Natural killer cell treated with Interleukin-12 subunit alpha and Interleukin-12 subunit beta and Interleukin-15 and Interleukin-18, amount 100 ng/mL, for 72 hours (primary cell): ENCODE measurements at regions not wholly inside any gene's neighbourhood (a gene's known extent, or its start where the extent isn't known, plus 50 kb on each side); places are given as distances from the start of the nearest gene placed in this dataset.

ENCODE experiments used
- ATAC-seq, 2 donors: fragments of 150-1000 bp; cut with Tn5 transposase in 1 of 2; sonication (Bioruptor Pico), chemical (Tn5 transposase) in 1 of 2; 2 replicates each; pipeline ENCODE4 v1.10.0; 2021
- DNase-seq: peaks from one replicate; pipeline ENCODE4 v3.0.0; 2022; ENCODE audit warnings: low spot score
- H3K27ac Mint-ChIP-seq, 2 donors: 1 replicate in 1 of 2; 2 replicates in 1 of 2; pipeline ENCODE4 v1.8.0; 2022; ENCODE audit warnings: mixed read lengths in 2 of 2, mild to moderate bottlenecking in 1 of 2, moderate library complexity in 1 of 2
- H3K27me3 Mint-ChIP-seq, 2 donors: 1 replicate in 1 of 2; 2 replicates in 1 of 2; pipeline ENCODE4 v1.8.0; 2022; ENCODE audit warnings: mixed read lengths in 2 of 2
- H3K36me3 Mint-ChIP-seq: one replicate; pipeline ENCODE4 v1.8.0; 2022; ENCODE audit warnings: mixed read lengths
- H3K4me1 Mint-ChIP-seq, 2 donors: 1 replicate in 1 of 2; 2 replicates in 1 of 2; pipeline ENCODE4 v1.8.0; 2022; ENCODE audit warnings: low read depth in 2 of 2, mixed read lengths in 2 of 2, mild to moderate bottlenecking in 1 of 2
- H3K4me3 Mint-ChIP-seq: one replicate; pipeline ENCODE4 v1.8.0; 2022; ENCODE audit warnings: mixed read lengths
- H3K9me3 Mint-ChIP-seq: 2 replicates; pipeline ENCODE4 v1.8.0; 2022; ENCODE audit warnings: mixed read lengths

DNA sequence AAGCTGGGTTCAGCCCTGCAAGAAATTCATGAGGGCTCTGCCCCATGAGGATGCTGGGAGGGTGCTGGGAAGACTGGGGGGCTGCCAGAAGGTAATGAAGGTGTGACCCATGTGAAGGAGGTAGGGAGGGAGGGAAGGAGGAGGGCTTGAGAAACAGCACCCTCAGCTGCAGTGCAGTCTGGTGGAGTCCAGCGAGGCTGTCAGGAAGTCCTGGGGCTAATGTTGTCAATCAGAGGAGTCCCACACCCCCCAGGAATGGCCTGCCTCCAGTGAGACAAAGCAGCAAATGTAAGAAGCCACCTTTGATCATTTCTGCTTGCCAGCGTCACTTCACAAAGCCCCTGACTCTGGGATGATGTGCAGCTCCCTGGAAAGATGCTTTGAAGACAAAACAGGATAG lies 248.4 kb downstream of the SH3BP4 start:
- H3K9me3 Mint-ChIP-seq = no peaks in the 10 kb centered on the region
- no peaks in the 10 kb centered on the region for H3K36me3 Mint-ChIP-seq
- no peak for ATAC-seq
- no peak for DNase-seq
- peaks cover 27 to 30% of the 10 kb centered on the region in 2 donors for H3K27me3 Mint-ChIP-seq
- no peak overlapping the region for H3K27ac Mint-ChIP-seq
- H3K4me3 Mint-ChIP-seq = no peak overlapping the region
- H3K4me1 Mint-ChIP-seq = no peaks in the 10 kb centered on the region

DNA sequence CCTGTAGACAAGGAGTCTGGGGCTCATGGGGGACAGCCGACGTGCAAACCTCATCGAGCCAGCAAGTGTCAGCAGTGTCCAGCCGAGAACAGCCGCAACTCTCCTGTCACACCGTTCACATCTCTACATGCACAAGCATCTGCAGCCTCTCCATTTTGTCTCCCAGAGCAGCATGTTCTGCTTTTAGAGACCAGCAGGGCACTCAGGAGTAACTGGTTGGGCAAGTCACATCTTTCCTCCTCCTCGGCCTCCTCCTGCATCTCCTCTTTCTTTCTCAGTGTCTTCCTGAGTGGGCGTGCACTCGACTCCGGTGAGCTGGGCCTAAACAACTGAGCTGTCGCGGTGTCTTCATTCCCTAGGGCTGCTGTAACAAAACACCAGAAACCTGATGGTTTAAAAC lies 249.9 kb downstream of the SH3BP4 start:
- H3K27me3 Mint-ChIP-seq = peaks cover 22 to 33% of the 10 kb centered on the region in 2 donors
- ATAC-seq (no peak), DNase-seq (no peak)
- no peaks in the 10 kb centered on the region for H3K9me3 Mint-ChIP-seq
- H3K27ac Mint-ChIP-seq = no peak overlapping the region
- no peak overlapping the region for H3K4me3 Mint-ChIP-seq
- H3K36me3 Mint-ChIP-seq = no peaks in the 10 kb centered on the region
- H3K4me1 Mint-ChIP-seq = no peaks in the 10 kb centered on the region

DNA sequence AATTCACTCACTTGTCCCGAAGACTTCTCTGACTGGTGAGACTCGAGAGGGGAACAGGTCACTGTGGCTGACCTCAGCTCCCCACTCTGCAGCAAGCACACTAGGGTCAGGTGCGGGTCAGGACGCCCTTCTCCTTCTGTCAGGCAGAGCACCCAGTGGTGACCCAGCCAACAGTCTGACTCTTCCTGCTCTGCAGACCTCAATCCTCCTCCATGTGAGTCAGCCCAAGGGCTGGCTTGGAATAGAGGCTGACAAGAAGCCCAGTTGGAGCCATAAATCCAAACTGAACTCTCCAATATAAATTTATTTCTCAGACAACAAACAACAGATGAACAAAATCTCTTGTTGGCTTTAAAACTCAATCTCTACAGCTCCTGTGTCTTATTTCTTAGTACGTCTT lies 253.1 kb downstream of the SH3BP4 start:
- ATAC-seq = no peak
- no peaks in the 10 kb centered on the region for H3K9me3 Mint-ChIP-seq
- no peak overlapping the region for H3K4me3 Mint-ChIP-seq
- no peak for DNase-seq
- no peaks in the 10 kb centered on the region for H3K36me3 Mint-ChIP-seq
- peaks cover 20 to 47% of the 10 kb centered on the region in 2 donors for H3K27me3 Mint-ChIP-seq
- no peak overlapping the region for H3K27ac Mint-ChIP-seq
- H3K4me1 Mint-ChIP-seq = no peaks in the 10 kb centered on the region

DNA sequence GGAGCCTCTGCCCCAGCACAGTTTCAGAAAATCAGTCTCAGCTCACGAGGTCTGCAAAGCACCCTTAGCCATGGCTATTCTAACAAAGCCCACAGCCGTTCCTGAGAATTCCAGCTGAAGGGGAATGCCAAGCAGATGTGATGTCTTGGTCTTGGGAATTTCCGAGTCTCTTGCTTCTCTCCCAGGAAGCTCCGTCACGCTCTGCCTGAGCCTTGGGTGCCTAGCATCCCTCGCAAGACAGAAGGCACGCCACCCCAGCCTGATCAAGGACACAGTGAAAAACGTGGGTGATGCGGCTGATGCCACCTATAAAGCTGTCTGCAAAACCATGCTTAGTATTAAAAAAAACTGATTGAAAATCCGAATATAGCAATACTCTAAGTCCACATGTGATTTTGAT lies 254.6 kb downstream of the SH3BP4 start:
- Mint-ChIP-seq H3K4me1 (no peaks in the 10 kb centered on the region), H3K27ac (no peak overlapping the region), H3K36me3 (no peaks in the 10 kb centered on the region), H3K27me3 (peaks cover 23 to 53% of the 10 kb centered on the region in 2 donors), H3K9me3 (no peaks in the 10 kb centered on the region), H3K4me3 (no peak overlapping the region)
- DNase-seq (no peak), ATAC-seq (no peak)

DNA sequence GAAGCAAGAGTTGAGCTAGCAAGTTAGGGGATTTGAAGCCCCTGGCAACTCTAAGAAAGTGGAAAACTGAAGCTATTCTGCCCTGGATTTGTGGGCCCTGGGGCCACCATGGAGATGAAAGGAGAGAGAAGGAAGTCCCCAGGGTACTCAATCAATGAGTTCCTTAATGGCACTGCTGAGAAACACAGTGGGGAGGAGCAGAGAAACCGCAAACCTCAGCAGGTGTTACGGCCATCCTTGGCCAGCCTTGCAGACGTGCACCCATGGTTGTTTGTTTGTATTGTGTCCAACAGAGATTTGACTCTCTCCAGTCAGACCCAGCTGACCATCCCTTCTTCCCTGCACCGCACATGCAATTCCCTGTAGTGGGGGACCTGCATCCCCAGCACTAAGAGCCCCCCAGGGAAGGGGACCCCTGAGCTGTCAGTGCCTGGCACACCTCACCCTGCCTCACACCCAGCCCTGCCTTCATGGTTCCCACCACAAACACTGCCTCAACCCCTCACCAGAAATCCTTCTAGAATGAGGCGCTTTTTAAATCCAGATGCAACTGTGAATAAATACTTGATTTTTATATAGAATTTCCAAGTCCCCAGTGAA lies 255.3 kb downstream of the SH3BP4 start:
- no peaks in the 10 kb centered on the region for H3K36me3 Mint-ChIP-seq
- DNase-seq (no peak), ATAC-seq (peak in 1 of 2 donors; percentile 31)
- H3K4me3 Mint-ChIP-seq = no peak overlapping the region
- H3K4me1 Mint-ChIP-seq = no peaks in the 10 kb centered on the region
- no peak overlapping the region for H3K27ac Mint-ChIP-seq
- no peaks in the 10 kb centered on the region for H3K9me3 Mint-ChIP-seq
- peaks cover 19 to 53% of the 10 kb centered on the region in 2 donors for H3K27me3 Mint-ChIP-seq

DNA sequence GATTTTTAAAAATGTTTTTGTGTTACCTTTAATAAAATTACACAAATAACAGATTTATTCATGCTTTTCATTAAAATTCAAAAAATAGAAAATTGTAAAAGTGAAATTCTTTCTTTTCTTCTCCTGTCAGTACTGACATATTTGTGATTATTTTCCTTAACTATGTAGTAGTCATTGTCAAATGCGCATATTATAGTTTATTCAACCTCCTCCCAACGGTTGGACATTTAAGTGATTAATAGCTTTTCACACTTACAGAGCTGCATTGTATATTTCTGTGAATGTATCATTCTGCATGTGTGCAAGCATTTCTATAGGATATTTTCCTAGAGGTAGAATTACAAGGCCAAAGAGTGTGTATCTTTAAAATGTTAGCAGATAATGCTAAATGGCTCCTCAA lies 259.2 kb downstream of the SH3BP4 start:
- H3K9me3 Mint-ChIP-seq = no peaks in the 10 kb centered on the region
- ATAC-seq (no peak), DNase-seq (no peak)
- H3K4me1 Mint-ChIP-seq = no peaks in the 10 kb centered on the region
- H3K27me3 Mint-ChIP-seq = peaks cover 33 to 65% of the 10 kb centered on the region in 2 donors
- no peak overlapping the region for H3K27ac Mint-ChIP-seq
- H3K4me3 Mint-ChIP-seq = no peak overlapping the region
- no peaks in the 10 kb centered on the region for H3K36me3 Mint-ChIP-seq

DNA sequence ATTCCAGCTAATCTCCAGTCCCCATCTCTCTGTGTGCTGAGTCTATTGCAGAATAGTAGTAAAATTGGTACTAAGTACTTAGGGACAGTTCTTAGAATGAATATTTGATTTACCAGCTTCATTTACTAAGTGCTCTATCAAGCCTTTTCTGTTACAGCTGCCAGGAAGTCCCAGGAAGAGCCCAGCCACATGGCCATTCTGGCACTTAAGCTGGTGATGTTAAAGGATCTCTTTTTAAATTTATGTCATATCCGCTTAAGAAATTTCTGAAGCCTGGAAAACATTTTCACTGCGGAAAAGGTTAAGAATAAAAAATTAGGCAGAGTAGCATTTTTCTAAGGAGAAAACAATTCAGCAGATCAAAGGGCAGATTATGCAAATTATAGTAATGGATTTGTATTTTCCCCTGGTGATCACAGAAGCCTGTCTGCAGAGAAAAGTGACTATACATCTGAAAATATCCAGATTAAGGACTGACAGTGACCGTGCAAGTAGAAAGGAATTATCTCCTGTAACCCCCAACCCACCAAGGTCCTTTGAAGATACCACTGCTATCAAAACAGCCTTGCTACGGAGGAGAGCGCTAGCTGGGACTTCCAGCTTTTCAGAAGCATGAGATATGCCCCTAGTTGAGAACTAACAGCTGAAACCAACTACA lies 260.8 kb downstream of the SH3BP4 start:
- ATAC-seq = no peak
- H3K27ac Mint-ChIP-seq = no peak overlapping the region
- no peaks in the 10 kb centered on the region for H3K4me1 Mint-ChIP-seq
- no peak for DNase-seq
- no peak overlapping the region for H3K4me3 Mint-ChIP-seq
- H3K27me3 Mint-ChIP-seq = peaks cover 34 to 61% of the 10 kb centered on the region in 2 donors
- no peaks in the 10 kb centered on the region for H3K36me3 Mint-ChIP-seq
- H3K9me3 Mint-ChIP-seq = no peaks in the 10 kb centered on the region

DNA sequence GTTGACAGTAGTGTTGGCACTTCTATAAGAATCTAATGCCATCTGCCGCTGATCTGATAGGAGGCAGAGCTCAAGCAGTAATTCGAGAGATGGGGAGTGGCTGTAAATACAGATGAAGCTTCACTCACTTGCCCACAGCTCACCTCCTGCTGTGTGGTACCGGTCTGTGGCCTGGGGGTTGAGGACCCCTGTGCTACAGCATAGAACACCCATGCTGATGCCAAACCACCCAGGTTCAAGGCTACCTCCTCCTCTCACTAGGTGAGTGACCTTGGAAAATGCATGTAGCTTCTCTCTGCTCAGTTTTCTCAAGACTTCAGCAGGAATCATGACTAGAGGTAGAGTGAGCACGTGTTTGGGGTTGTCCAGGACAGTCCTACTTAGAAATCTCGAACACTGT lies 263.4 kb downstream of the SH3BP4 start:
- Mint-ChIP-seq H3K36me3 (no peaks in the 10 kb centered on the region), H3K4me3 (no peak overlapping the region), H3K27me3 (peaks cover 29 to 48% of the 10 kb centered on the region in 2 donors), H3K4me1 (no peaks in the 10 kb centered on the region), H3K9me3 (no peaks in the 10 kb centered on the region), H3K27ac (no peak overlapping the region)
- DNase-seq = no peak
- ATAC-seq = peak in 1 of 2 donors; percentile 33

- peaks cover 26 to 35% of the 10 kb centered on the region in 2 donors for H3K27me3 Mint-ChIP-seq
- no peak for ATAC-seq
- DNase-seq = no peak
- no peak overlapping the region for H3K4me3 Mint-ChIP-seq
- H3K4me1 Mint-ChIP-seq = no peaks in the 10 kb centered on the region
- no peaks in the 10 kb centered on the region for H3K9me3 Mint-ChIP-seq
- no peaks in the 10 kb centered on the region for H3K36me3 Mint-ChIP-seq
- H3K27ac Mint-ChIP-seq = no peak overlapping the region
Observed at GRCh38 chr2:235216901-235217300, 265.1 kb downstream of the SH3BP4 start.

DNA sequence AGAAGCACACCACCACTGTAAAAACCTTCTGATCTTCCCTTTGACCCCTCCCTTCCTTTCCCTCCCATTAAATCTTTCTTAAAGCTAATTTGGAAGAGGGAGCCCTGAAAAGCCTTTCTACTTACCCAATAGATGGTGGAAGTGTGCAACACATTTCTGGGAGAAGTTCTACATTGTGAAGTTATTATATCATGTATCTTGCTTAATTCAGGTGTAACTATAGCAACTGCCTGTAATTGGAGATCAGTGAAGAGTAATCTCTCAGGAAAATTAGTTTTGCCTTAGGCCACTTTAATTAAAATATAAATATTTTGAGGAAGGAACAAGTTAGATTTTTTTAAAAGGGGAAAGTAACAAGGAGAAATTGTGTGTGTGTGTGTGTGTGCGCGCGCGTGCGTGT lies 266.0 kb downstream of the SH3BP4 start:
- ATAC-seq (no peak), DNase-seq (no peak)
- Mint-ChIP-seq H3K36me3 (no peaks in the 10 kb centered on the region), H3K27me3 (peaks cover 26 to 30% of the 10 kb centered on the region in 2 donors), H3K4me1 (no peaks in the 10 kb centered on the region), H3K4me3 (no peak overlapping the region), H3K27ac (no peak overlapping the region), H3K9me3 (no peaks in the 10 kb centered on the region)

GRCh38 chr2:235218486-235218907 lies 266.7 kb downstream of the SH3BP4 start:
- no peak overlapping the region for H3K4me3 Mint-ChIP-seq
- no peaks in the 10 kb centered on the region for H3K36me3 Mint-ChIP-seq
- ATAC-seq = no peak
- no peaks in the 10 kb centered on the region for H3K9me3 Mint-ChIP-seq
- no peak overlapping the region for H3K27ac Mint-ChIP-seq
- DNase-seq = no peak
- H3K27me3 Mint-ChIP-seq = peaks cover 24 to 30% of the 10 kb centered on the region in 2 donors
- no peaks in the 10 kb centered on the region for H3K4me1 Mint-ChIP-seq

DNA sequence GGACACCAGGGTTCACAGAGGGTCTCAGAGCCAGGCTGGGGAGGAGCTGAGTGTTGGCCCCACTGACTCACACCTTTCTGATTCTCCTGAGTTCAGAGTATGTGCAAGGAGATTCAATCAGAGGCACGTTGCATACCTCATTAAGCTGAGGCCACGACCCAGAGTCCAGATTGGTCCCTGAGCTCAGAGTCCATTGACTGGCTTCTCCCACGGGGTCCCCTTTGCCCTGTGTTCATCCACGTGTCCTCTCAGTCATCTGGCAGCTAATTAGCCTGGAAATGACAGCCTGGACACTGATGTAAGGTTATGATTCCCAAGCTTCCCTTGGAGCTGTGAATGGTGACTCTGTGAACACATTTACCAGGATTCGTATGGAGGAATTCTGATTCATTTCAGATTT lies 267.2 kb downstream of the SH3BP4 start:
- H3K9me3 Mint-ChIP-seq = no peaks in the 10 kb centered on the region
- H3K4me3 Mint-ChIP-seq = no peak overlapping the region
- no peaks in the 10 kb centered on the region for H3K36me3 Mint-ChIP-seq
- no peaks in the 10 kb centered on the region for H3K4me1 Mint-ChIP-seq
- ATAC-seq (no peak), DNase-seq (no peak)
- no peak overlapping the region for H3K27ac Mint-ChIP-seq
- H3K27me3 Mint-ChIP-seq = peaks cover 24% of the 10 kb centered on the region in 2 donors

DNA sequence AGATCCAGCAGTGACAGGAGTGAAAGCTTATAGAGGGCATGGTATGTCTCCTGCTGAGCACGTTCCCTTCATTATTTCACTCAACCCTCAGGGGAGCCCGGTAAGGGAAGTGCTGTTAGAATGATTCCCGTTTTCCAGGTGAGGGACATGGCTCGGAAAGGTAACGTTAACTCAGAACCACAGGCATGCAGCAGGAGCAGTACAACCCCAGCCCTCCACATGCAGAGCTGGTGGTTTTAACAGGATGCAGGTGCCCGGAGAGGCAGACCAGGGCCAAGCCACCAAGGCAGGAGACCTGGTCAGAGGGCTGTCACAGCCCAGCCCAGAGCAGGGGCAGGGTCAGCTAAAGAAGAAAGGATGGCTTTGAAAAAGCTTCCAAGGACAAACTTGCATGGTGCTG lies 268.5 kb downstream of the SH3BP4 start:
- no peaks in the 10 kb centered on the region for H3K4me1 Mint-ChIP-seq
- peaks cover 19 to 29% of the 10 kb centered on the region in 2 donors for H3K27me3 Mint-ChIP-seq
- no peak for DNase-seq
- H3K36me3 Mint-ChIP-seq = no peaks in the 10 kb centered on the region
- H3K9me3 Mint-ChIP-seq = no peaks in the 10 kb centered on the region
- ATAC-seq = peak in 1 of 2 donors; percentile 48
- no peak overlapping the region for H3K27ac Mint-ChIP-seq
- H3K4me3 Mint-ChIP-seq = no peak overlapping the region

GRCh38 chr2:235223011-235223410 lies 270.8 kb upstream of the AGAP1 start:
- ATAC-seq (no peak), DNase-seq (no peak)
- Mint-ChIP-seq H3K27me3 (peaks cover 14 to 29% of the 10 kb centered on the region in 2 donors), H3K4me1 (no peaks in the 10 kb centered on the region), H3K27ac (no peak overlapping the region), H3K9me3 (no peaks in the 10 kb centered on the region), H3K4me3 (no peak overlapping the region), H3K36me3 (no peaks in the 10 kb centered on the region)

DNA sequence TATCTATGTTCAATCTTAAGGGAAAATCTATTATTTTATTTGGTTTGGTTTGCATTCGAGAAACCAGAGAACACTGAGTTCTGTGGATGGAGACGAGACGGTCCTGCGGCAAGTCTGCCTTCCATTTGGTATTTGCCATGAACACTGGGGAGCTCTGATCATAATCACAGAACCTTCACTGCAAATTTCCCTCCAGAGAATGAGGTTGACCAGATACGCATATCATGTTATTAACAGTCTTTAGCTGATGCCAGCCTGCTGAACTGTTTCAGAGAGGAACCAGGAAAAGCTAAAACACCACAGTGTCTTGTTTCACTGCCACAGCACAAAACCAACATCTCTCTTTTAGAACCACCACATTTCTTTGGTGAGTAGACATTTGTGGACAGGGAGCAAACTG lies 269.4 kb upstream of the AGAP1 start:
- H3K9me3 Mint-ChIP-seq = no peaks in the 10 kb centered on the region
- ATAC-seq (no peak), DNase-seq (no peak)
- H3K27ac Mint-ChIP-seq = no peak overlapping the region
- peaks cover 20 to 38% of the 10 kb centered on the region in 2 donors for H3K27me3 Mint-ChIP-seq
- no peak overlapping the region for H3K4me3 Mint-ChIP-seq
- no peaks in the 10 kb centered on the region for H3K36me3 Mint-ChIP-seq
- no peaks in the 10 kb centered on the region for H3K4me1 Mint-ChIP-seq
